Stimulated activated CD8-positive, alpha-beta memory T cell treated with anti-CD3 and anti-CD28 coated beads, Interleukin-7, amount 100 ng/mL, for 48 hours (primary cell): ENCODE measurements at regions not wholly inside any gene's neighbourhood (a gene's known extent, or its start where the extent isn't known, plus 50 kb on each side); places are given as distances from the start of the nearest gene placed in this dataset.
"Not testable (repeated sequence)": the region's sequence is repeated elsewhere in the genome, so short reads cannot be mapped to it uniquely, and the experiment has no call there.

ENCODE experiments used
- DNase-seq, 2 donors: peaks; one replicate each; pipeline ENCODE4 v3.0.0-alpha.2; 2020; ENCODE audit warnings: low read depth in 1 of 2; ENCODE audit errors: extremely low read depth in 1 of 2

GRCh38 chr6:113246186-113246585 is 611.0 kb upstream of the MARCKS start:
- DNase-seq: no peak

DNA sequence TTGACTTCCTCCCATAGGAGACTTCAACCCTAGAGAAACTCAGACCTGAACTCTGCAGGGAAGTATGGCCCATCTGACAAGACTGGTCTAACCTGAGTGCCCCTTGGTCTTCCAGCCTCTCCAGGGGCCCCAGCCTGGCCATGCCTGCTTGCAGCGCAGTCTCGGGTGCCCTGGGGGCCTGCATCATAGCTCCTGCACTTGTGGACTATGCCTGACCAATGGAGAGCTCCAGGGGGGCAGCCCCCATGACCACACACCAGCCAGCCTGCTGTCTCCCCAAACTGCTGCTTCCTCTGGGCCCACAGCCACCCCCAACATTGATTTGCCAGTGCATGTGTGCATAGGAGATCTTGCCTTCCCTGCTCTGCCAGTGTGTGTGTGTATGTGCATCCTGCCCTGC is 608.6 kb upstream of the MARCKS start:
- DNase-seq: no peak

- not testable (repeated sequence) for DNase-seq
Measured at GRCh38 chr6:113254194-113254593, 603.0 kb upstream of the MARCKS start.

DNA sequence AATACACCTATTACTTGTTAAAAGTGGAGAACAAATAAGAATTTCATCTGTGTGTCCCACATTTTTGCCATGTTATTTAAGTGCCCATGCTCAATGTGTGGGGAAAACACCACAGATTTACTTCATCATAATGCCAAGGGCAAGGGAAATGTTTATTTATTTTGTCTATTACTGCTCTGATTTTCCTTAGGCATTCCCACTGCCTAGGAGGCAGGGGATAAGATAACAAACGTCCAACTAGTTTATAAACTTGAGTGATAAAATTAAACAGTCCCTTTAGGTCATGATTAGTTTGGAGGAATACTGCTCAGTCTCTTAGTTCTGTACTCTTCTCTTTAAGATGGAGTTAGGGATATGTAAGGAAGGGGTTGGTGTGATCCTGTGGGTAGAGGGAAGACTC is 598.4 kb upstream of the MARCKS start:
- no peak for DNase-seq

DNA sequence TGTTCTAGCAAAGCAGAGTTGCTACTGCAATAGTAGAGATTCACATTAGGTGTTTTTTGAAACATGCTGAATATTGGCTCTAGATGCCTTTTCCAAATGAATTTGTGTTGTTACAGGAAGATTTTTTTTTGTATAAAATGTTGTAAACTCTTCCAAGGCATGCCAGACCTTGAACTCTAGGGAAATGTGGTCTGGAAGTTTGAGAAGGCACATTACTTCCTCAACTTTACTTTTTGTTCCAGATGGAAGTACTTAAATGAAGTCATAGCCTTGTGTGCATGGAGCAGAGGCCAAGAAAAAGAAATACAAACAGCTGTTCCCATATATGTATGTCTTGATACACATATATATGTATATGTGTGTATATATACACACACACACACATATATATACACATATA is 585.7 kb upstream of the MARCKS start:
- DNase-seq: no peak

DNA sequence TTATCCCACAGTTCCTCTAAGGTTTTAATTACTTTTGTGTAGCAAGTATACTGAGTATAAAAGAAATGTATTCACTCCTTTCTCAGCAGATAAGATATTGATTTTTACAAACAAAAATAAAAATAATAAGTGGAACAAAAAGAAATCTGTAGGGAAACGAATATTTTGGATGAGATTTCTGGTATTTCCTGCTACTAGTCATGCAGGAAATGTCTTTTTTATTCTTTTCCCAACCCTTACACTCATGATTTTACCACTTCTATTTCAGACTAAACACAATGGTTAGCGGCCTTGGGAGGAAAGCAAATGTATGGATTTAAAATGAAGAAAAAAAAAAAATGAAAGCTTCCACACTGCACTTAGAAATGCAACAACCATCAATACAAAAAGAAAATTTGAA is 580.5 kb upstream of the MARCKS start:
- DNase-seq: no peak

DNA sequence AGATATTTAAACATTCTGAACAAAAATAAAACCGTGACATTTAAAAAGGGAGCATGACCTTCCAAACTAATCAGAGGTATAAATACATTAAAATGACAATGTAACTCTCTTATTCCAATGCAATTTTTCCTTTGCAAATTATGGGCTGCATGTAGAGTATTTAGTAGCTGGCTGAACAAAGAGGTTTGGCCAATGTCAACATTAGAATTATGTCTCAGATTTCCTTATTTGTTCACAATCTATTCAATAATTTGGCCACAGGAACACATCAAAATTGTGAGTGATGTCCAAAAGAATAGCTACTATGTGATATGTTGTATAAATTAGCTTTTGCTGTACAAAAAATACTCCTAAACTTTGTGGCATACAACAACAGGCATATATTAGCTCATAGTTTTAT is 580.0 kb upstream of the MARCKS start:
- no peak for DNase-seq

- no peak for DNase-seq
Measured at GRCh38 chr6:113281014-113281413, 576.1 kb upstream of the MARCKS start.

GRCh38 chr6:113281431-113281830 is 575.7 kb upstream of the MARCKS start:
- DNase-seq: no peak

DNA sequence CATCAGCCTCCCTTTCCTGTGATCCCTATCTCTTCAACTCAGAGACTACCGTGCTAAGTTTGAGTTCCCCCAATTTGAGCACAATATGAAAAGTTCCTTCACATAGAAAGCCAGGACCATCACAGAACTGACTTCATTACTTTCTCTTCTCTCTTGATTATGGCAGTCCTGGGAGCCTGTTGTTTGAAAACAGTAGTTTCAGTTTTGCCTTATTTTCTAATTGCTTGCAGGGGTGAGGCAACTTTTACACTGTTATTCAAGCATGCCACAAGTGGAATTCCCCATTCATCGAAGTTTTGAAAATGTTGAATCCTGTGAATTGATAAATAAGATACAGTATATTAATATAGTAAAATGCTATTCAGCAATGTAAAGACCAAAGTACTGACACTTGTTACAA is 569.7 kb upstream of the MARCKS start:
- DNase-seq: no peak

GRCh38 chr6:113288409-113288808 is 568.7 kb upstream of the MARCKS start:
- DNase-seq: no peak

GRCh38 chr6:113289166-113289565 is 568.0 kb upstream of the MARCKS start:
- no peak for DNase-seq

GRCh38 chr6:113290684-113291083 is 566.5 kb upstream of the MARCKS start:
- DNase-seq: no peak

GRCh38 chr6:113291751-113292445 is 565.2 kb upstream of the MARCKS start:
- no peak for DNase-seq

GRCh38 chr6:113292646-113293422 is 564.3 kb upstream of the MARCKS start:
- no peak for DNase-seq

GRCh38 chr6:113293423-113293740 is 563.8 kb upstream of the MARCKS start:
- no peak for DNase-seq

GRCh38 chr6:113299531-113299930 is 557.6 kb upstream of the MARCKS start:
- DNase-seq: no peak

DNA sequence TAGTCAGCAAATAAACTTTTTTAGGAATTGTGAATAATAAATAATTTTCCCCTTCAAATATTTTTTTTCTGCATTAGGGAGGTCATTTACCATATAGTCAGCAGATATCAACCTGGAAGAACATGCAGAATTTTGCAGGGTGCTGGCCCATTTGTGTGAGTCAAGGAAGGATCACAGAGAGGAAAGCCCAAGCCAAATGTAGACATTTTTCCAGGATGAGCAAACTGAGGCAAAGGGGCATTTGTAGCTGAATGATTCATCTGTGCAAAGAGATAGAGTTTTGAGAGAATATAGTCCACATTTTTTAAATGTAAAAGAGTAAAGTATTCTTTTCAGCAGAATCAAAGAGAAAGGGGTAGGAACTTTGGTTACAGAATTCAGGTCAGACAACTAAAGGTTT is 555.5 kb upstream of the MARCKS start:
- DNase-seq: no peak

DNA sequence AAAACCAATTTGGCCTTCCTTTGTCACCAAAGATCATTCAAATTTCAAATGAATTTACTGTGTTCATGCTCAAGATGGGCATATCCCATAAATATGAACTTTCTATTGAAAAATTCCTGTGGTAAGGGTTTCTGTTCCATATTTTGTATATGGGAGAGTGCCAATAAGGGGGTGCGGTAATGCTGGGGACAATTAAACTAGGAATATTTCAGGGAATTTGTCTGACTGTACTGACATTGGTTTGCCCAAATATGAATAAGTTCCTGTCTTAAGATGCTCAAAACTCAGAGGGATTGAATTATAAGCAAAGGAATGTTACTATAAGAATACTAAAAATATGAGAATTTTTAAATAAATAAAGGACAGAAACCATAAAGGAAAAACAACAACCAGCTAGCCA is 553.0 kb upstream of the MARCKS start:
- no peak for DNase-seq

DNA sequence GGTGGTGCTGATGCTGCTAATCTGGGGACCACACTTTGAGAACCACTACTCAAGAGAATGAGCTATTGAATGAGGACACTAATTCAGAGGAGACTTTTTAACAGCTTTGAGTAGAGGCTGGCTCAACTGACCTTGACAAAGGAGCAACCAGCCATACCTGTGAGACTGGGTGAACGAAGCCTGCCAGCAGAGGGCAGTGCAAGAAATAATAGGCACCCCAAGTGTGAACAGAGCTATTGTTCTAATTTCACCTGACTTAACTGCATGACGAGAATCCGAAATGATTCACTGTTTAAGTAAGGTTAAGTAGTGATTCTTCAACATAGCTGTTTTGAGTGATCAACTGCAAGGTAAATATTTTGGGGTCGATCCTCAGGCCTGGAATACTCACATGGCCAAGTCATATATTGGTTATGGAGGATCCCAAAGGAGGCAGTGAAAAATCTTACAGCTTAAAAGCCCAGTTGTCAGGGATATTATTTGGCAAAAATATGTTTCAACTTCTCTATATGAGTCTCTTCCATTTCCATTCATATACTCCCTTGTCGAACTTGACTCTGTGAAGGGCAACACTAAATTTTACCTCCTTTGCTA is 550.5 kb upstream of the MARCKS start:
- DNase-seq: no peak

DNA sequence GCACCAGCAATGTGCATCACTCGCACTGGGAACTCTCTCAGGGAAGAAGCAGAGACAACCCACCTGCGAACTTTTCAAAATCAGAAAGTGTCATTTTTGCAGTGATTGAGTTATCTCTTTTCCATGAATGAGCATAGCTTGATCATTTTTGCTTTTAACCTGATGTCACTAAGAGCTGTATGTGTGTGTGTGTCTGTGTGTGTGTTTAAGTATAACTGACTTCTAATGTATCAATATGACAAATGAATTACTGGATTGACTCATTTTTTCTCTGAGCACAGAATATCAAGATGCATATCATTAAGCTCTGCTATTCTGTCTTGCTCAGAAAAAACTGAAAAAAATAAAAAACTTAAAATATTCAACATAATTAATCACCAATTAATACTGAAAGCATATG is 548.9 kb upstream of the MARCKS start:
- DNase-seq: no peak

GRCh38 chr6:113313841-113314240 is 543.3 kb upstream of the MARCKS start:
- no peak for DNase-seq
